ENCODE measurements at regions not wholly inside any gene's neighbourhood (a gene's known extent, or its start where the extent isn't known, plus 50 kb on each side); places are given as distances from the start of the nearest gene placed in this dataset.

DNA sequence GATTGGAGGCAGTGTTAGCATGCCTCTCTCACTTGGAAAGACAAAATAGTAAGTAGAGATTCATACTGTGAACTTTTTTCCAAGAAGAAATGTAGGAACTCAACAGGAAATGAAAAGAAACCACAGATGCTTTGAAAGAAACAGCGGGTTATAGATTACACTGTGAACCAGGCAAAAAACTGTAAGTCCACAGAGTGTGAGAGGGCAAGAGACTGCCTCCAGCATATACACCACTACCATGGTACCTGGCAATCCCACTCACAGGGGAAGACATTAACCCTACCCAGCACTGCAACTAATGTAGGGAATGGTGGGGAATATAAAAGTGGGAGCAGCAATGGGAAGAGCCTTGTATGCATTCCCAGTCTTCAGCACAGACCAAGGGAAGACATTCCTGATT is 150.6 kb upstream of the GALNT5 start:
- FAIRE-seq (no peak), DNase-seq (ENCODE audit: low spot score in 2 of 2) (no peak)

DNA sequence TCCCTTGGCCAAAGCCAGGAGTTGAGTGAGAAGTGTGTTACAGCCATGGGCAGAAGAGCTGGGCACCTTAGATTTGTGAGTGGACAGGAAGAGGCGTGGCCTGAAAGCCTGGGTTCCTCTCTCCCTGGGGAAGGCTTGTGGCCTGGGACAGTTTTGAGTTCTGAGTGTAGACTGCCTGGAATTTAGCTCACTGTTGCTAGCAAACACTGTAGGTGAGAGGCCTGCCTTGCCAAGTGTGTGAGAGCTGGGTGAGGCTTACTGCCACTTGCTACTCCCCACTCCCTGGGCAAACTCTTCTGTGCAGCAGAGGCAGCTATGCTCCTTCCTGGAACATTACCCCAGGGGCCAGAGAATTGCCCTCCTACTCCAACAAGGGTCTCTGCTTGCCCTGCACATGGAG is 150.0 kb upstream of the GALNT5 start:
- no peak for FAIRE-seq
- DNase-seq (ENCODE audit: low spot score in 2 of 2), result no peak

DNA sequence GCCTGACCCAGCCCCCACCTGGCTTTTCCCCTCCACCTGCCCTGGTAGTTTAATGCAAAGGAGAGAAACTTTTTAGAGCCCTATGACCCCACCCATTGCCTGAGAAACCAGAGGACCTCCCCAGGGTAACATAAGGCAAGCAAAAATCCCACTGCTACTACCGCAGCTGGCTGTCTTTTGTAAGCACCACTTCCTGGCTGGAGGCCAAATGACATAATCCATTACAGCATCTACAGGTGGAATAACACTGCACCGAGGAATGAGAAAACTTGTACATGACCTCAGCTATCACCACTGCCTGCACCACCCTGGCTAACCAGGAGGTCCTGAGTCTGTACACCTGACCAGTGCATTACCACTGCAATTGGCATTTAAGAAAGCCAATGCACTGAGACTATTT is 149.6 kb upstream of the GALNT5 start:
- FAIRE-seq, result no peak

DNA sequence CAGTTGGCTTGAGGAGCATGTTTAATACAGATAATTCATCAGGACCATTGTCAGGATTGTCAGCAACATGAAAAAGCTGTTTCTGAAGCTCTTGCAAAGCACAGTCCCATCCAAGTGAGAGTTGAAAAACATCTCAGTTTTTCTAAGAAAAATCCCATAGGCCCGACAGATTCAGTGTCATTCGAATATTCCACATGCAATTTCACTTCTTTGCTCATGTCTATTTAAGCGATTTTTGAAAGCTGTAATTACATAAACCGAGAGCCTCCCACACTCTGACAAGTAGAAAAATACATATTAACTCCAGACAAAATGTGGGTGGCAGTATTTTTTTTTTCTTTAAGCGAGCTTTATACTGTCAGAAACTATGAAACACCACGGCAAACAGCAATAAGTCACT is 134.7 kb upstream of the GALNT5 start:
- no peak for FAIRE-seq

More for the DNA sequence above, 149.6 kb upstream of the GALNT5 start:
- no peak for DNase-seq (ENCODE audit: low spot score in 2 of 2)

DNA sequence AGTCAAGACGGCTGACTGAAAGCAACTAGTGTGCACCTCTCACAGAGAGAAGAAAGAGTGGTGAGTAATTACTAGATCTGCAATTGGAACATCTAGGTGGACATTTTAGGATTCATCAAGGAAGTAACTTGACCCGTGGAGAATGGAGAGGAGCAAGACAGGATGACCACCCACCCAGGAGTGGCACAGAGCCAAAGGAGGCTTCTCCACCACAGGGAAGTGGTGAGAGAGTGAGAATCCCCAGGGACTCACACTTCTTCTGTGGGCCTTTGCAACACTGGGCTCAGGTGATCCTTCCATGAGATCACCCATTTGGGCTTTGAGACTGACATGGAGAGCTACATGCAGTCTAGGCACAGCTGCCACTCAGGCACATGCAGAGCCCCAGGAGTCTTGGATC is 132.8 kb upstream of the GALNT5 start:
- FAIRE-seq (no peak), DNase-seq (ENCODE audit: low spot score in 2 of 2) (no peak)

More for the DNA sequence above, 134.7 kb upstream of the GALNT5 start:
- no peak for DNase-seq (ENCODE audit: low spot score in 2 of 2)

DNA sequence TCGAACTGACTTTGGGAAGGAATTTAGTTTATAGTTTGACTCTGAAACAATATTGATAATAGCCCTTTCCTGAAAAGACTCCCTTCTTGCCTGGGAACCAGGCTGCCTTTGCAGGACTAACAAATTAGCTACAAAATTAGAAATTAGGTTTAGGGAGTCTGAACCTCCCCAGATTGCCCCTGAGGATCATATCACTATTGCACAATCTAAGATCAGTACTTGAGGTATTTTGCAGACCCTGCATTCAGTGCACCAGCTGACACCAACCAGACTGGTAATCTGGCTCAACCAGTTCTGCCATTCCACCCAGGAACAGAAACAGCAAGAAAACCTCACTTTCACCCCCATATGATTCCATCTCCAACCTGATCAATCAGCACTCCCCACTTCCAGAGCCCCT is 131.8 kb upstream of the GALNT5 start:
- DNase-seq (ENCODE audit: low spot score in 2 of 2) (no peak), FAIRE-seq (no peak)

DNA sequence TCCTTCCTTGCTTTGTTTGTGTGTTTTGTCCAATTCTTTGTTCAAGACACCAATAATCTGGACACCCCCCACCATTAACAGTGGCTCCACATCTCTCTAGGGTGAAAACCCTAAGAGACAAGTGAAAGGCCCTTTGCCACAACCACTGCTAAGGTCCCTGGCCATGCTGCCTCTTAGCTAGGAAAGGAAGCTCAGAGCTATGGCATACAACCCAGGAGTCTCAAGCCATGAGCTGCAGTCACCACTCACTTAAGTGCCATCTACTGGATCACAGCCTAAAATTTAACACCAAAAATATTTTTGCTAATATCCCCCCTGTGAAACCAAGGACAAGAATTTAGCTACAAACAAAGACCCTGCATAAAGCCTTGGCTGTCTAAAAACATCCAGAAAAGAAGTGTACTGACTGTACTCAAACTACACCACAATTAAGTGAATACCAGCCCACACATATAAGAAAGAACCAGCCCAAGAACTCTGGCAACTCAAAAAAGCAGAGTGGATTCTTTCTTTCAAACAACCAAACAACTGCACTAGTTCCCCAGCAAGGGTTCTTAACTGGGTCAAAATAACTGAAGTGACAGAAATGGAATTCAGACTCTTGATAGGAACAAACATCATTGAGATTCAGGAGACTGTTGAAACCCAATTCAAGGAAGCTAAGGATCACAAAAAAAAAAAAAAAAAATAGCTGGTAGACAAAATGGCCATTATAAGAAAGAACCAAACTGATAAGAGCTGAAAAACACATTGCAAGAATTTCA is 130.1 kb upstream of the GALNT5 start:
- DNase-seq (ENCODE audit: low spot score in 2 of 2) (no peak), FAIRE-seq (no peak)

DNA sequence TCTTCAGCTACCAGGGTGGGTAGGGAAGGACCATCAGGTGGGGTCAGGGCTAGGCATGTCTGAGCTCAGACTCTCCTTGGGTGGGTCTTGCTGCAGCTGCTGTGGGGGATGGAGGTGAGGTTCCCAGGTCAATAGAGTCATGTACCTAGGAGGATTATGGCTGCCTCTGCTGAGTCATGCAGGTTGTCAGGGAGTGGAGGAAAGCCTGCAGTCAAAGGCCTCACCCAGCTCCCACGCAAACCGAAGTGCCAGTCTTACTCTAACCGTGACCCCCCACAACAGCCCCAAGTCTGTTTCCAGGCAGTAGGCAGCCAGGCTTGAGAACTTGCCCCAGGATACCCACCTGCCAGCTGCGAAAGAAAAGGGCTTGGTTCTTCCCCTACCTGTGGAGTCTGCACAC is 113.6 kb upstream of the GALNT5 start:
- FAIRE-seq (no peak), DNase-seq (ENCODE audit: low spot score in 2 of 2) (no peak)

DNA sequence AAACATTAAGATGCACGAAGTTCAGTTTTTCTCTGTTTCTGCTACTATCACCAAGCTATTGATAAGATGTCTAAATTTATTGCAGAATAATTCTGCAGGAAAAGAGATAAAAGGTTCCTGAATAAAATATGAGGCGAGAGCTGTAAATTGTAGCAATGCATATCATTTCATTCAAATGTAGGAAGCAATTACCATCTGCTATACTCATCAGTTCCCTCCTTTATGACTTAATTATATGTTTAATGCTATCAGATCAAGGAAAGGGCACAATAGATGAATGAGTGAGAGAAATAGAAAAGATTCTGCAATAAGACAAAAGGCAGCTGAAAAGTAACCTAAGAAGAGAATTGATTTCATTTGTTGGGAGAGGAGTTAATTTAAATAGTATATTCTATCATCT is 108.2 kb upstream of the GALNT5 start:
- DNase-seq (ENCODE audit: low spot score in 2 of 2) (no peak), FAIRE-seq (no peak)

DNA sequence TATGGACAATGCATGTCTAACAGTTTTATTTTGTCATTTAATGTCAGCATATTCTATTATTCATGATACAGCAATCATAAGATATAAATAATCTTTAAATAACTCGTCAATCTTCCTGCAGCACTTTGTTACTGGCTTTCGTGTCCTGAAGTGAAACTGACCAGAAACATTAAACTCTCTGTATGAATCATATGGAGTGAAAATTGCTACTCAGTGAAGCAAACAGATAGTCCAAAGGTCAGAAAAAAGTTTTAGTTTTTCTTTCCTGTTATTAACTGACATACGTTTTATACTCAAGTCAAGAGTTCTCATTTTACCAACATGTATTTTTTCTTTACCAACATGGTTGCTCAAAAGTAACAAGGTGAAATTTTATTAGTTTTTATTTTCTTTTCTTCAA is 106.8 kb upstream of the GALNT5 start:
- FAIRE-seq, result no peak
- DNase-seq (ENCODE audit: low spot score in 2 of 2), result no peak

DNA sequence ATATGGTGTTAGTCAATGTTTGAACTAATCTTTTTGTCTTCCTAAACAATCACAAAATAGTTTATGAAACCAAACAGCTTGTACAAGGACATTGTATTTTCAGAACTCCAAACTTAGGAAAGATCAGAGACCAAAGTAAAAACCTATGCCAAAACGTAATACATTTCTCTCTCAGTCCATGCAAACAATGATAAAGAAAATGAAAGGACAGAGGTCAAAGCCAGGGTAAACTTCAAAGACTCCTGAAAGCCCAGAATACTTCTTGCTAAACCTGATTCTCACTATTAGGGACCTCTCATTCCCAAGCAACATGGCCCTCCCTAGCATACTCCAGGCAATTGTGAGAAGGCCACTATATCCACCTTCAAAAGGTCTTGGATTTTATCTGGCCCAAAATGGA is 105.1 kb upstream of the GALNT5 start:
- no peak for FAIRE-seq
- no peak for DNase-seq (ENCODE audit: low spot score in 2 of 2)

DNA sequence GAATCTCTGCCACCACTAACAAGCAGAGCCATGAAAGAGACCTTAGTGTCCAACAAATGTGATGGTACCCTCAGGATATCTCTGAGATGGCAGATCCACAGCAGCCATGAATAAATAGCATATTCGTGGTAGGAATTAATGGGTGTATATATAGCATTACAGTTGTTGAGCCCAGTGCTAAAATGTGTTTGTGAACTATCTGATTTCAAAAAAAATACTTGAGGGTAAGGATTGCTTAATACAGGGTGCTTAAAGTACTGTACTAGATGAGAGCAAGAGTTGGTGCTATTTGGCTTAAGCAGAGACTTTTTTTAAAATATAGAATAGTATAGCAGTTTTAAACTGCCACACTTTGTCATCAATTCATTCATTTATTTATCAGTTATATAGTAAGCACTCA is 101.5 kb upstream of the GALNT5 start:
- FAIRE-seq (no peak), DNase-seq (ENCODE audit: low spot score in 2 of 2) (no peak)

DNA sequence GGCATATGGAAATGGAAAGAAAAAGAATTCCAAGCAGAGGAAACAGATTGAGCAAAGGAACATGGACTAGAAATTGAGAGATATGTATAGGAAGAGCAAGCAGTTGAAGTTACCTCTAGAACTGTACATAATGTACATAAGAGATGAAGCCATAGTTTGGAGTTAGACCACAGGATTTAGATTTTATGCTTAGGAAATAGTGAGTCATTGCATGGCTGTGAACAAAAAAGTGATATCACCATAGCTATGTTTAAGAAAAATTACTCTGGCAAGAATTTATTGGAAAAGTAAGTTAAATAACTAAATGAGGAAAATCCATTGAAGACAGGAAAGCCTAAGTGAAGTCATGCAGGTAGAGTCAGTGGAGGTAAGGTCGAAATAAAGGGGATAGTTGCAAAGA is 99.4 kb upstream of the GALNT5 start:
- FAIRE-seq, result no peak
- no peak for DNase-seq (ENCODE audit: low spot score in 2 of 2)

DNA sequence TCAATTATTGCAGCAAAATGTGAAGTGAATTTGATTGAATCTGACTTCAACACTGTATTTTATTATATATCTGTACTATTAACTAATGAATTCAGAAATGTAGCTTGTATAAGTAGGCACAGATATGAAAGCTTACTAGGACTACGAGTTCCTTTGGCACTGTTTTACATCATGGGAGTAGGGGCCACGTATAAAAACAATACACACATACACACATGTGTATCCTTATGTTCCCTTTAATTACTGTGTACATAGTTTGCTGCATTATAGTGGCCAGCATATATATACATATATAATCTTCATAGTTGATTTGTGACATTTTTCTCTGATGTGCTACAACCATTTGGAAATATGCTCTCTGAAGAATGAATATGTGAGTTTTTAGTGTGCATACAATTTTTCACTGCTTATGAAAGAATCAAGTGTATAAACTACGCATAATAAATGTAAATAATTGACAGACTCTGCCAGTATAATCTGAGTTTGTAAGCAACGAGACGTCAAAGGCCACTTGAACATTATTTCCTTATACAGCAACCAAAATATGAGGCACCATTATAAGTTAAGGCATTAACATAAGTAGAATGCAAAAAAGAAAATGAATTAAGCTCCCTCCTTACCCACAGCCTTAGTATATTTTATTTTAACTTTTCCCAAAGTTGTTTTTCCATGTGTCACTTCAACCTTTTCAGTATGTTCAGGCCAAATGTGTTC is 98.1 kb upstream of the GALNT5 start:
- DNase-seq (ENCODE audit: low spot score in 2 of 2) (no peak), FAIRE-seq (no peak)

DNA sequence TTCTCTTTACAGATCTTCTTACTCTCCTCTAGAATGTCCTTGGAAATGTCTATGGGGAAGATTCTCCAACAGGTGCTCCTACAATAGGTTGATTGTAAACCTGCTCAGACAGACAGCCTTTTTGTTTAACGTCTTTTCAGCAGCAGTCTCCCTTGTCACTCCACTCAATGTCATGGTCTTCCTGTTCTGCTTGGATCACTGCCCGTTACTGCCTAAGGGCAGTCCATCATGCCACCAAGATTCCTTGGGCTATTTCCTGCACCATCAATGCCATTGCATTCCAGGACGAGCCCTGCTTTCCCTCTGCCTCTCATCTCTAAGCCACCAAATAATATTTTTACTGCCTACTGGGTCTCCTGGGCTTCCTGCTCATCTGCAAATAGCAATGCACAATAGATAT is 97.4 kb upstream of the GALNT5 start:
- FAIRE-seq (no peak), DNase-seq (ENCODE audit: low spot score in 2 of 2) (no peak)

DNA sequence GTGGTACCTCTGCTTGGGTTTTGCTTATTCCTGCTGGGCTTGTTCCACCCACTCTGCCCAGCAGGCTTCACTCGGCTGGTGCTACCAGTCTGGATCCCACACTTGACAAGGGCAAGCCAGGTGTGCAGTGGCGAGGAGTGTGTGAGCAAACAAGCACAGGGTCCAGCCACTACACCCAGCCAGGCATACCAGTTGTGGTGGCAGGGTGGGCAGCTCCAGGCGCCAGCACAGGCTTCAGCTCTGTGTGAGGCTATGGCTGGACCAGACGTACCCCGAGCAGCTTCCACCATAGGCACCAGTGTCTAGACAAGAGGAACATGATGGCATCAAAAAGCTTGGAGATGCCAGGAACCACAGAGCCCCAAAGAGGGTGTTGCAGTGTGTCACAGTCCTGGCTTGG is 93.1 kb upstream of the GALNT5 start:
- no peak for FAIRE-seq
- DNase-seq (ENCODE audit: low spot score in 2 of 2), result no peak

DNA sequence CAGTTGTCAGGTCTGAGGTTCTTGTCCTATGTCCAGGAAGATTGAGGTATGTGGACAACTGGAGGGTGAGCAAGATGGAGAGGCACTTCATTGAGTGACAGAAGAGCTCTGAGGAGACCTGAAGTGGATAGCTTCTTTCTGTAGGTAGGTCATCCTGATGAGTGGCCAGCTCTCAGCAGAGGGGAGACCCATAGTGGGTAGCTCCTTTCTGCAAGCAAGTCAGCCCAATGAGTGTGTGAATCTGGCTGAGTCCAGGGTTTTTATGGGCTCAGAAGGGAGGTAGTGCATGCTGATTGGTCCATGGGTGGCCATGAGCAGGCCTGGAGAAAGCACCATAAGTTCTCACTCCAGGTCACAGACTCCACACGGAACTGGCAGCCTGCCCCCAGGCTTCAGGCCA is 92.6 kb upstream of the GALNT5 start:
- FAIRE-seq, result no peak
- DNase-seq (ENCODE audit: low spot score in 2 of 2), result no peak

DNA sequence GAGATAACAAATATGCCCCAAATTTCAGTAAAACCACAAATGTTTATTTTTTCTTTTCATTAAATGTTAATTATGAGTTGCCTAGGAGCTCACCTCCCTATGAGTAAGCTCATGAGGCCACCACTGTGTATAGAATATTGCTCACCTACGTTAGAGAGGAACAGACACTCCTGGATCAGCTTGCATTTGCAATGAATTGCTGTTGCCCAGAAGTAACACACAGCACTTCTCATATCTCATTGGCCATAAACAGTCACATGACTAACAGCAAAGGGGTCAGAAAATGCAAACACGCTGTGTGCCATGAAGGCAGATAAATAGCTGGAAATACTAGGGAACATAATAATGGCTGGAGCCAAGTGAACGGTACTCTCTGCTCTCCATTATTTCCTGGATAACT is 89.0 kb upstream of the GALNT5 start:
- FAIRE-seq (no peak), DNase-seq (ENCODE audit: low spot score in 2 of 2) (no peak)

DNA sequence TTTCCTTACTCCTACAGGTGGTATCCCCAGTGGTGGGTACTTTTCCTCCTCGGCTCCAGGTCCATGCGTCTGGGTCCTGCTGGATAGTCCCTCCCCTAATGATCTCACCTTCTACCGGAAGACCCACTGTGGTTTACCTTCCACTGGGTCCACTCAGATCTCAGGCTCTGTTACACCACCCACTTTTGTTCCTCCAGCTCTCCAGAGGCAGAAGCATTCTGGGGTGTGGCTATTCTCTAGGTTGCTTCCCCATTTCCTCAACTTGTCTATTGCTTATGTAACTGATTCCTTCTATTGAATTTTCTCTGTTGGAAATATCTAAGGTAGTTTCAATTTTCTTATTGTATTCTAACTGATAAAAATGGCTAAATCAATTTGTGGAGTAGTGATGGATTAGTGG is 87.6 kb upstream of the GALNT5 start:
- FAIRE-seq (no peak), DNase-seq (ENCODE audit: low spot score in 2 of 2) (no peak)

DNA sequence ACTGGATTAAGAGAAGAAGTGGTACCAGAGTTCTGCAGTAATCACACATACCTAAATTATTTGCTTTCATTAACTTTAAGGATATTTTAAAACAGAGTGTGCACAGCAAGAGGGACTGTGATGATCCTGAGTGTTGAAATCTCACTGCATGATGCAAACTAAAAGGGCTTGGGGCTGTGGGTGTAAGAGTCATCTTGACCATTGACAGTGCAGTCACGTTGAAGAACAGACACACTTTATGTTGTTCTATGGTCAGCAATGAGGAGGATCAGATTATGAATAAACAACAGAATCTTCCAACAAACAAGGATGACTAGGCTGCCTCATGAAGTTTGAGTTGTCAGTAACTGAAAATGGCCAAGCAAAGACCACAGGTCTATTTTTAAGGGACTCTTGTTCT is 87.2 kb upstream of the GALNT5 start:
- DNase-seq (ENCODE audit: low spot score in 2 of 2) (no peak), FAIRE-seq (no peak)

DNA sequence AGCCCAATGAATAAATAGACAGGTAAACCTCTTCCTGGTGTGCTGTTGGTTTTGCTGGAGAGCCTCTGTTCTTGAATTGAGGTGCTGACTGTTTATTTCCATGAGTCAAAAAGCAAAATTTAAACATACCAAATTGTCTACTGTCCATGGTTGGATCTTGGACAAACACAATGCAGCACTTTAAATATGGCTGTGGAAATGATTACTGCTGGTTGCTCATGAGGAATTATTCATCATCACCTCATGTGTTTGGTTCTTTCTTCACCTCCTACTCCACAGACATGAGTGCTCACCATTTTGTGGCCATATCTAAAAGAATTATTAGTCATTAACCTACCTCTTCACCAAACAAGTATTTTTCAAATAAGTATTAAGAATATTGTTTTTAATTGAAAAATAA is 85.3 kb upstream of the GALNT5 start:
- FAIRE-seq (no peak), DNase-seq (ENCODE audit: low spot score in 2 of 2) (no peak)

DNA sequence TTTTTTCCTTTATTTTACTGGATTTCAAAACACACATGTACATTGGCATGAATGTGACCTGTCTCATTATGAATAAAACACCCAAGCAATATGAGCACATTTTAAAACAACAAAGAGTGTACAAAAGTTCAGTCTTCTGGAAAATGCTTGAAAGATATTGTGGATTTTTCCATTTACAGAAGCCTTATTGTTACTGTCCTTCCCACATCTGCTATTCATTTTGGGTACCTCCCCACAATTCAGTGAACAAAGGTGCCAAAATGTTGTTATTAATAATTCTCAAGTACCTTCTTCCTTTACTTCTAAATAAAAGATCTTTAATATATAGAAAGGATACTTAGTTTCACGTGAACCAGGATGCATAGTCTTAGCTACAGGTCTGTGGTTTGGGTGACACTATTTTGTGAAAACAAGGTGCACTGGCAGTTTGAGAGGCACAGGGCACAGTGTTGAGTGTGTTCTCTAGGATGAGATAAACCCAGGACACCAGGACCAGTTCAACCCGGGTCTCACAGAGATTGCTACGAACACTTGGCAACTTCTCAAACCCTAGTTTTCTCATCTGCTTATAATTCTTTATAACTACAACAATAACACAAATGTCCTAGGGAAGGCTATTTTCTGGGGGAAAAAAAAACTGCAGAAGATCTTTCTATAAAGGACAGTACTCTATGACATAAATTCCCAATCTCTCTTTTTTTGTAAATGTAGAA is 84.5 kb upstream of the GALNT5 start:
- FAIRE-seq (no peak), DNase-seq (ENCODE audit: low spot score in 2 of 2) (no peak)
